B cell (primary cell): ENCODE measurements at regions not wholly inside any gene's neighbourhood (a gene's known extent, or its start where the extent isn't known, plus 50 kb on each side); places are given as distances from the start of the nearest gene placed in this dataset.

Source experiments
- ATAC-seq: fragments of 200-7000 bp; cut with Tn5 transposase; one replicate; pipeline ENCODE4 v1.10.0; 2021; ENCODE audit warnings: low read depth, mild to moderate bottlenecking, moderate number of reproducible peaks, moderate library complexity
- CTCF ChIA-PET: fragments of 350-600 bp; sonication (Branson Sonifier 250); formaldehyde crosslinking; loops from one replicate; lab custom pipeline; 2021; ENCODE audit warnings: antibody characterized with exemption, inconsistent platforms; lab: Charles Lee
- POLR2A ChIA-PET: fragments of 350-600 bp; sonication (Branson Sonifier 250); formaldehyde crosslinking; loops from one replicate; lab custom pipeline; 2021; ENCODE audit warnings: antibody characterized with exemption; lab: Charles Lee
- DNase-seq: peaks from one replicate; pipeline ENCODE4 v3.0.0; 2013
- H2AFZ ChIP-seq: 2 replicates; pipeline ENCODE4 v1.6.1; 2012; ENCODE audit warnings: mild to moderate bottlenecking, low read depth, low read length; ENCODE audit not compliant: insufficient read depth, poor library complexity, severe bottlenecking
- H3K27ac ChIP-seq, 2 donors: 1 replicate in 1 of 2; 2 replicates in 1 of 2; pipeline ENCODE4 v1.5.1; 2012 to 2013; ENCODE audit warnings: low read length in 2 of 2, mild to moderate bottlenecking in 2 of 2, moderate library complexity in 1 of 2
- H3K27me3 ChIP-seq, 4 experiments: fragments of 200-600 bp in 1 of 4; sonication (generic) in 1 of 4; replicated peaks in 1 of 4; 1 replicate in 2 of 4; 2 replicates in 2 of 4; pipeline versions ENCODE4 v1.6.1 to v1.7.0; 2013 to 2016; ENCODE audit warnings: low read length in 3 of 4, mild to moderate bottlenecking in 2 of 4, mixed read lengths in 1 of 4, moderate library complexity in 1 of 4; ENCODE audit not compliant: insufficient read depth in 4 of 4, control insufficient read depth in 3 of 4; ENCODE audit errors: control extremely low read depth in 1 of 4
- H3K36me3 ChIP-seq, 2 experiments: replicated peaks in 1 of 2; 1 replicate in 1 of 2; 2 replicates in 1 of 2; pipeline versions ENCODE4 v1.6.1 to v1.7.1; 2013; ENCODE audit warnings: low read length in 1 of 2; ENCODE audit not compliant: insufficient read depth in 2 of 2, control insufficient read depth in 1 of 2; ENCODE audit errors: control extremely low read depth in 1 of 2, extremely low read depth in 1 of 2
- H3K4me1 ChIP-seq, 2 donors: fragments of 200-600 bp in 1 of 2; sonication (generic) in 1 of 2; 1 replicate in 1 of 2; 2 replicates in 1 of 2; pipeline versions ENCODE4 v1.5.1 to v1.6.1; 2013 to 2017; ENCODE audit warnings: low read length in 2 of 2; ENCODE audit not compliant: control insufficient read depth in 2 of 2, insufficient read depth in 2 of 2
- H3K4me2 ChIP-seq: replicated peaks from 2 replicates; pipeline ENCODE3; 2012; ENCODE audit warnings: mild to moderate bottlenecking, low read depth, low read length; ENCODE audit not compliant: poor library complexity, severe bottlenecking
- H3K4me3 ChIP-seq, 5 experiments: fragments of 200-600 bp in 1 of 5; sonication (generic) in 1 of 5; 1 replicate in 3 of 5; 2 replicates in 2 of 5; pipeline versions ENCODE4 v1.5.1 to v1.7.0; 2011 to 2016; ENCODE audit warnings: low read length in 4 of 5, mild to moderate bottlenecking in 4 of 5, low read depth in 2 of 5, control low read depth in 1 of 5, moderate library complexity in 1 of 5; ENCODE audit not compliant: insufficient read depth in 1 of 5; ENCODE audit errors: control extremely low read depth in 1 of 5, extremely low read depth in 1 of 5
- H3K79me2 ChIP-seq: fragments of 200-600 bp; sonication (generic); one replicate; pipeline ENCODE4 v1.6.0; 2016; ENCODE audit warnings: low read length; ENCODE audit not compliant: control insufficient read depth, insufficient read depth
- H3K9ac ChIP-seq: fragments of 200-600 bp; sonication (generic); 2 replicates; pipeline ENCODE4 v1.6.1; 2017; ENCODE audit warnings: mild to moderate bottlenecking, low read length, moderate library complexity
- H3K9me3 ChIP-seq, 3 donors: one replicate each; pipeline versions ENCODE4 v1.6.1 to v1.7.1; 2013; ENCODE audit warnings: low read length in 2 of 3; ENCODE audit not compliant: control insufficient read depth in 2 of 3, insufficient read depth in 1 of 3; ENCODE audit errors: control extremely low read depth in 1 of 3
- H4K20me1 ChIP-seq: 2 replicates; pipeline ENCODE4 v1.6.0; 2012; ENCODE audit warnings: mild to moderate bottlenecking, low read length; ENCODE audit not compliant: insufficient read depth, control insufficient read depth, poor library complexity, severe bottlenecking
- H3K27ac Mint-ChIP-seq: one replicate; pipeline ENCODE4 v1.8.0; 2021; ENCODE audit warnings: mixed read lengths
- H3K27me3 Mint-ChIP-seq: one replicate; pipeline ENCODE4 v1.8.0; 2021; ENCODE audit warnings: mixed read lengths
- H3K4me1 Mint-ChIP-seq: one replicate; pipeline ENCODE4 v1.8.0; 2021; ENCODE audit warnings: mixed read lengths
- H3K4me3 Mint-ChIP-seq: one replicate; pipeline ENCODE4 v1.8.0; 2021; ENCODE audit warnings: mixed read lengths
- H3K9me3 Mint-ChIP-seq: one replicate; pipeline ENCODE4 v1.8.0; 2022; ENCODE audit warnings: mixed read lengths; ENCODE audit not compliant: insufficient read depth
- CTCF ChIP-seq: fragments of 200-600 bp; IDR thresholded peaks from one replicate; pipeline ENCODE4 v1.8.0; 2022; ENCODE audit warnings: antibody characterized with exemption, mild to moderate bottlenecking
- EZH2 ChIP-seq: IDR thresholded peaks from 2 replicates; pipeline ENCODE4 v1.6.1; 2012; ENCODE audit warnings: borderline replicate concordance, low read depth, mild to moderate bottlenecking, moderate library complexity, low read length; ENCODE audit not compliant: insufficient read depth, poor library complexity, severe bottlenecking
- WGBS: methylation state at CpG from one replicate; pipeline ENCODE4 v1.1.5; 2013; ENCODE audit warnings: missing lambda C conversion rate; ENCODE audit not compliant: insufficient coverage; 5-methylcytosine and 5-hydroxymethylcytosine counted together
- intact Hi-C: fragments of 100-400 bp; cut with micrococcal nuclease; formaldehyde crosslinking; loops from one replicate; pipeline ENCODE4 v1.10.0; 2022

DNA sequence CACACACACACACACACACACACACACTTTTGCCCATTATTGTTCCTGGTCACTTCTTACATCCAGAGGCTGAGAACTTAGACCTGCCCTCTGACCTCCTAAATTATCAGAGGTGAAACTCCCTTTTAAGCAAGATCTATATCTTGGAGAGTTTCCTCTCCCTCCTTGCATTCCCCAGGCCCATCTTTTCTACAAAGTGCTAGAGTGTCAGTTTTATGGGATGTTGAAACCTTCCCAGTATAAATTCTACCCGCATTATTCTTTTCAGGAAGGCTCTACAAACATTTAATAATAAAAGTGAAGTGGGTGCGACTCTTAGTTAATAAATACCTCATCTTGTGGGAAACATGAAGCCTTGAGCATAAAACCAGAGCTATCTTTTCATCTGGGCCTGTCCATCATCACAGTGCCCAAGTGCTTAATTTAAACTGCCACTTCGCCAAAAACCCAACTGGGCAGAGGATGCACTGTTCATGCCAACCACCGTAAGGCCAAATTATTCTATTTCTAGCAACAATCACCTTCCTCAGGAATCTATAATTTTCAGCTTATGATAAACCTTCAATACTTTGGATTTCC is 458.2 kb upstream of the RUNX1 start:
- H3K9ac ChIP-seq, result no peak overlapping the region
- peaks cover 10 to 11% of the 10 kb centered on the region in 2 donors for H3K4me1 ChIP-seq
- H3K27me3 ChIP-seq, result no peaks in the 10 kb centered on the region
- TF ChIP-seq CTCF (no peak), EZH2 (no peak)
- 67% methylated on average over 2 of the region's 4 CpGs for WGBS
- ChIA-PET POLR2A (no interaction called here), CTCF (no interaction called here)
- H3K4me3 Mint-ChIP-seq, result no peak overlapping the region
- no peaks in the 10 kb centered on the region for H3K9me3 ChIP-seq
- no peak overlapping the region for H3K4me2 ChIP-seq
- no peak overlapping the region for H2AFZ ChIP-seq
- H3K79me2 ChIP-seq, result no peaks in the 10 kb centered on the region
- peaks cover 21% of the 10 kb centered on the region for H3K4me1 Mint-ChIP-seq
- H3K27ac ChIP-seq, result no peak overlapping the region
- DNase-seq (no peak), ATAC-seq (no peak)
- intact Hi-C loops, result no loop called here
- peaks cover 29% of the 10 kb centered on the region for H3K27me3 Mint-ChIP-seq
- H3K4me3 ChIP-seq, result no peak overlapping the region
- no peak overlapping the region for H3K27ac Mint-ChIP-seq
- no peaks in the 10 kb centered on the region for H3K36me3 ChIP-seq
- no peaks in the 10 kb centered on the region for H3K9me3 Mint-ChIP-seq
- no peaks in the 10 kb centered on the region for H4K20me1 ChIP-seq

GRCh38 chr21:35506771-35507170 is 457.7 kb upstream of the RUNX1 start:
- Histone ChIP-seq H3K36me3 (no peaks in the 10 kb centered on the region), H3K4me3 (no peak overlapping the region), H3K79me2 (no peaks in the 10 kb centered on the region), H4K20me1 (no peaks in the 10 kb centered on the region), H3K4me1 (peaks cover 10 to 11% of the 10 kb centered on the region in 2 donors), H3K9me3 (no peaks in the 10 kb centered on the region), H2AFZ (no peak overlapping the region), H3K27me3 (no peaks in the 10 kb centered on the region), H3K4me2 (no peak overlapping the region), H3K27ac (no peak overlapping the region), H3K9ac (no peak overlapping the region)
- intact Hi-C loops, result no loop called here
- ChIA-PET CTCF (no interaction called here), POLR2A (no interaction called here)
- no CpG with 5 or more reads among the region's 2 CpGs for WGBS
- no peak overlapping the region for H3K27ac Mint-ChIP-seq
- DNase-seq, result no peak
- no peak overlapping the region for H3K4me3 Mint-ChIP-seq
- H3K27me3 Mint-ChIP-seq, result peaks cover 25% of the 10 kb centered on the region
- H3K4me1 Mint-ChIP-seq, result peaks cover 21% of the 10 kb centered on the region
- ATAC-seq, result no peak
- H3K9me3 Mint-ChIP-seq, result no peaks in the 10 kb centered on the region
- TF ChIP-seq EZH2, result no peak
- TF ChIP-seq CTCF, result no peak
